ENCODE measurements at regions not wholly inside any gene's neighbourhood (a gene's known extent, or its start where the extent isn't known, plus 50 kb on each side); places are given as distances from the start of the nearest gene placed in this dataset.
"Not testable (repeated sequence)": the region's sequence is repeated elsewhere in the genome, so short reads cannot be mapped to it uniquely, and the experiment has no call there.

GRCh38 chr13:111413407-111414187 is 93.2 kb downstream of the TEX29 start:
- no peak for DNase-seq

GRCh38 chr13:111414341-111414740 is 93.9 kb downstream of the TEX29 start:
- no peak for DNase-seq

GRCh38 chr13:111415246-111415645 is 94.8 kb downstream of the TEX29 start:
- no peak for DNase-seq

- no peak for DNase-seq
Observed at GRCh38 chr13:111415765-111416164, 95.3 kb downstream of the TEX29 start.

- DNase-seq: no peak
Observed at GRCh38 chr13:111418101-111418500, 97.7 kb downstream of the TEX29 start.

GRCh38 chr13:111420113-111420876 is 99.9 kb downstream of the TEX29 start:
- DNase-seq: no peak

GRCh38 chr13:111421216-111421615 is 100.8 kb downstream of the TEX29 start:
- DNase-seq: no peak

- DNase-seq: no peak
Observed at GRCh38 chr13:111422348-111422747, 101.9 kb downstream of the TEX29 start.

GRCh38 chr13:111423168-111423785 is 102.8 kb downstream of the TEX29 start:
- DNase-seq: no peak

- no peak for DNase-seq
Observed at GRCh38 chr13:111424134-111424533, 103.7 kb downstream of the TEX29 start.

GRCh38 chr13:111425326-111425725 is 104.9 kb downstream of the TEX29 start:
- DNase-seq: no peak

GRCh38 chr13:111429064-111429558 is 108.7 kb downstream of the TEX29 start:
- DNase-seq: peak; percentile 28

- DNase-seq: peak; percentile 28
Observed at GRCh38 chr13:111431206-111431605, 110.8 kb downstream of the TEX29 start.

GRCh38 chr13:111434578-111435159 is 114.2 kb downstream of the TEX29 start:
- no peak for DNase-seq

GRCh38 chr13:111436446-111436845 is 116.0 kb downstream of the TEX29 start:
- no peak for DNase-seq

- DNase-seq: no peak
Observed at GRCh38 chr13:111437417-111437816, 117.0 kb downstream of the TEX29 start.

GRCh38 chr13:111437856-111438547 is 117.6 kb downstream of the TEX29 start:
- DNase-seq: no peak

GRCh38 chr13:111440492-111440891 is 120.0 kb downstream of the TEX29 start:
- not testable (repeated sequence) for DNase-seq

GRCh38 chr13:111443981-111444380 is 123.5 kb downstream of the TEX29 start:
- no peak for DNase-seq

- no peak for DNase-seq
Observed at GRCh38 chr13:111448504-111448903, 128.1 kb downstream of the TEX29 start.

GRCh38 chr13:111449041-111449440 is 128.6 kb downstream of the TEX29 start:
- no peak for DNase-seq

- no peak for DNase-seq
Observed at GRCh38 chr13:111451402-111451801, 131.0 kb downstream of the TEX29 start.
